Suprapubic skin (tissue), 4 donors: ENCODE measurements at regions not wholly inside any gene's neighbourhood (a gene's known extent, or its start where the extent isn't known, plus 50 kb on each side); places are given as distances from the start of the nearest gene placed in this dataset.

Source experiments
- POLR2A ChIP-seq, 2 donors: fragments of 450-650 bp; IDR thresholded peaks; one replicate each; pipeline ENCODE4 v1.6.1; 2017; ENCODE audit warnings: antibody characterized with exemption in 2 of 2, mild to moderate bottlenecking in 2 of 2, moderate library complexity in 2 of 2
- POLR2AphosphoS5 ChIP-seq, 3 donors: sonication (generic); formaldehyde crosslinking; IDR thresholded peaks; one replicate each; pipeline ENCODE4 v1.6.1; 2017; ENCODE audit warnings: antibody characterized with exemption in 3 of 3
- TF ChIP-seq, protein P1 (sequence below), 2 donors: fragments of 200-600 bp in 1 of 2; fragments of 450-650 bp in 1 of 2; sonication (generic) in 1 of 2; IDR thresholded peaks; one replicate each; pipeline ENCODE4 v1.5.1; 2016 to 2019; ENCODE audit warnings: antibody characterized with exemption in 2 of 2, mild to moderate bottlenecking in 1 of 2, moderate library complexity in 1 of 2

DNA sequence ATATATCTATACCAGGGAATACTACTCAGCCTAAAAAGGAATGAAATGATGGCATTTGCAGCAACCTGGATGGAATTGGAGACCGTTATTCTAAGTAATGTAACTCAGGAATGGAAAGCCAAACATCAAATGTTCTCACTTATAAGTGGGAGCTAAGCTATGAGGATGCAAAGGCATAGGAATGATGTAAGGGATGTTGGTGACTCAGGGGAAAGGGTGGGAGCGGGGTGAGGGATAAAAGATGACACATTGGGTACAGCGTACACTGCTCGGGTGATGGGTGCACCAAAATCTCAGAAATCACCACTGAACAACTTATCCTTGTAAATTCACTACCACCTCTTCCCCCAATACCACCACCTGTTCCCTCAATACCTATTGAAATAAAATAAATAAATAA lies 651.0 kb upstream of the AMELY start:
- TF ChIP-seq, protein P1, sequence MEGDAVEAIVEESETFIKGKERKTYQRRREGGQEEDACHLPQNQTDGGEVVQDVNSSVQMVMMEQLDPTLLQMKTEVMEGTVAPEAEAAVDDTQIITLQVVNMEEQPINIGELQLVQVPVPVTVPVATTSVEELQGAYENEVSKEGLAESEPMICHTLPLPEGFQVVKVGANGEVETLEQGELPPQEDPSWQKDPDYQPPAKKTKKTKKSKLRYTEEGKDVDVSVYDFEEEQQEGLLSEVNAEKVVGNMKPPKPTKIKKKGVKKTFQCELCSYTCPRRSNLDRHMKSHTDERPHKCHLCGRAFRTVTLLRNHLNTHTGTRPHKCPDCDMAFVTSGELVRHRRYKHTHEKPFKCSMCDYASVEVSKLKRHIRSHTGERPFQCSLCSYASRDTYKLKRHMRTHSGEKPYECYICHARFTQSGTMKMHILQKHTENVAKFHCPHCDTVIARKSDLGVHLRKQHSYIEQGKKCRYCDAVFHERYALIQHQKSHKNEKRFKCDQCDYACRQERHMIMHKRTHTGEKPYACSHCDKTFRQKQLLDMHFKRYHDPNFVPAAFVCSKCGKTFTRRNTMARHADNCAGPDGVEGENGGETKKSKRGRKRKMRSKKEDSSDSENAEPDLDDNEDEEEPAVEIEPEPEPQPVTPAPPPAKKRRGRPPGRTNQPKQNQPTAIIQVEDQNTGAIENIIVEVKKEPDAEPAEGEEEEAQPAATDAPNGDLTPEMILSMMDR (IDR thresholded peaks at IDR 0.05), result no peak
- TF ChIP-seq POLR2AphosphoS5 (IDR thresholded peaks at IDR 0.05), result no peak
- TF ChIP-seq POLR2A (IDR thresholded peaks at IDR 0.05), result no peak
